GM21515 (cell line): ENCODE measurements at regions not wholly inside any gene's neighbourhood (a gene's known extent, or its start where the extent isn't known, plus 50 kb on each side); places are given as distances from the start of the nearest gene placed in this dataset.
"Not testable (repeated sequence)": the region's sequence is repeated elsewhere in the genome, so short reads cannot be mapped to it uniquely, and the experiment has no call there.

Experiments
- ATAC-seq: cut with Tn5 transposase; IDR thresholded peaks from one replicate; pipeline ENCODE4 v1.9.1; 2021; ENCODE audit not compliant: unreplicated experiment

GRCh38 chr5:164073081-164073480 is 567.7 kb downstream of the MAT2B start:
- ATAC-seq = no peak

- ATAC-seq = no peak
Measured at GRCh38 chr5:164076556-164076955, 571.1 kb downstream of the MAT2B start.

DNA sequence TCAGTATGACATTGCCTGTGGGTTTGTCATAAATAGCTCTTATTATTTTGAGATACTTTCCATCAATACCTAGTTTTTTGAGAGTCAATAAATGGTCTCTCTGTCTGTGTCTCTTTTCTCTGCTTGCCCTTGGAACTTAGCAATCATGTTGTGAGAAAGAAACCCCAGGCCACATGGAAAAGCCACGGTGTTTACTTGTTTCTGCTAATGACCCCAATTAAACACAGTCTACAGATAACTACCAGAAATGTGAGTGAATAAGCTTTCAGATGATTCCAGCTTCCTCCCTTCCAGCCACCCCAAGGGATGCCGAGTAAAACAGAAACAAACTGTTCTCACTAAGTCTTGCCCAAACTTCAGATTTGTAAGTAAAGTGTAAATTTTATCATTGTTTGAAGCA is 584.9 kb downstream of the MAT2B start:
- ATAC-seq = no peak

DNA sequence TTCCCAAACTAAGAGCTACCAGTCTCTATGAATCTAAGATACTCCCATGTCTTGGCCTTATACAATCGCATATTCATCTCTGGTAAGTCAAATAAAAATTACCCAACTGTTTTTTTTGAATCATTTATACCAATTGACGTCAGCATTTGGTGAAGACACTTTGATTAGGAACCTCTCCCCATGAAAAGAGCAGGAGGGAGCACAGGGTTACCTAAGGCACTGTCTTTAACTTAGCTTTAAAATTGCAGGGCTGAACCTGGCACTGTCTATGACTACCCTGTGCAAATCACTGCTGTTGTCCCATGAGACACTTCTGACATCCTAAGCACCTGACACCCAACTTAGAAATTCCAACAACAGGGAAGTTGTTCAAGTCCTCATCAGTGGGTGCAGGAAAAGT is 586.4 kb downstream of the MAT2B start:
- ATAC-seq = no peak

DNA sequence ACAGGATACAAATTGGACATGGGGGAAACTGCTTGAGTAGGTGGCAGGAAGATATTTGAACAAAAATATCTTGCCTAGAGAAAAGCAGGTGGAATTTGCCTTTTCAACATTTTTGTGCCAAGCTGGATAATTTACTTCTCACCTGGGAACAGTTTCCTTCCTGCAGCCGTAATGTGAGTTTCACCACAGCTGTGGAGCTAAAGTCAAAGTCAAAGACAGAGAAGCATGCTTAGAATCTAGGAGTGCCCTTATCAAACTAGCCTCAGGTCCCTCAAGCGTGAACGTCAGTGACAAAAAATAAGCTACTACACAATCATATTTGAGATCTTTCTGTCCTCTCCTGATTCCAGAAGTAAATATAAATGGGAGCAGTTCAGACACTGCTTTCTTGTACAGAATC is 588.9 kb downstream of the MAT2B start:
- no peak for ATAC-seq

- ATAC-seq = no peak
Measured at GRCh38 chr5:164097749-164098148, 592.3 kb downstream of the MAT2B start.

DNA sequence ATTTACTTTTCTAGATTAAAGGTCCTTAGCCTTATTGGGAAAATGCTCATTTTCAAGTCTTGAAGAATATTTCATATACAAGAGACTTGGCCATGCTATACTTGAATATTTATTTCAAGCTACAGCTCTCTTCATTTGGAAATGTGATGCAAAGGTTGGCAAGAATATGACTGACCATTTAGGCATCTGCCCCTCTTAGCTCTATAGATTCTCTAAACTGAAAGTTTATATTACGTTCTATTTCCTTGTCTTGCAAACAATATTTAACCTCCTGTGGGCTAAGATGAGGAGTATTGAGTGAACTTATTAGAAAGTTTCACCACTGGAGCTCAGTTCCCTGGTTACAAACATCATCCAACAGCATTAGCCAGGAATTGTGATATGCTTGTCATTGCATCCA is 593.1 kb downstream of the MAT2B start:
- ATAC-seq = no peak

DNA sequence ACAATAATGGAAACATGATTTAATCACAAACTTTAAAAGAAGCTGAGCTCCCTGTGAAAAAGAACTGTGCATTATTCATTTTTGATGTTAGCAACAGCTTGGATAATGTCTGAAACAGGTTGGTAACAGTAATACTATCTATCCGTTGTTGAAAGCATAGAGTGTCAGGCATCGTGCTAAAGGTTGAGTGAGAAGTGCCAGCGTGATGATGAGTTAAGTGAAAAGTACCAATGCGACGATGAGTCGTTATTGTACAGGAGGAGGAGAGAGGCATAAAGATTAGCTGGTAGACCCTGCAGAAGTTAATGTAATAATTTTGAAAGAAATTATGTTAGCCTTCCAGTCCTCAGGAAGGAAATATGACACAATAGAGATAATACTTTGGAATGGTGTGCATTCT is 593.6 kb downstream of the MAT2B start:
- ATAC-seq = no peak

- ATAC-seq = no peak
Measured at GRCh38 chr5:164115420-164115819, 610.0 kb downstream of the MAT2B start.

DNA sequence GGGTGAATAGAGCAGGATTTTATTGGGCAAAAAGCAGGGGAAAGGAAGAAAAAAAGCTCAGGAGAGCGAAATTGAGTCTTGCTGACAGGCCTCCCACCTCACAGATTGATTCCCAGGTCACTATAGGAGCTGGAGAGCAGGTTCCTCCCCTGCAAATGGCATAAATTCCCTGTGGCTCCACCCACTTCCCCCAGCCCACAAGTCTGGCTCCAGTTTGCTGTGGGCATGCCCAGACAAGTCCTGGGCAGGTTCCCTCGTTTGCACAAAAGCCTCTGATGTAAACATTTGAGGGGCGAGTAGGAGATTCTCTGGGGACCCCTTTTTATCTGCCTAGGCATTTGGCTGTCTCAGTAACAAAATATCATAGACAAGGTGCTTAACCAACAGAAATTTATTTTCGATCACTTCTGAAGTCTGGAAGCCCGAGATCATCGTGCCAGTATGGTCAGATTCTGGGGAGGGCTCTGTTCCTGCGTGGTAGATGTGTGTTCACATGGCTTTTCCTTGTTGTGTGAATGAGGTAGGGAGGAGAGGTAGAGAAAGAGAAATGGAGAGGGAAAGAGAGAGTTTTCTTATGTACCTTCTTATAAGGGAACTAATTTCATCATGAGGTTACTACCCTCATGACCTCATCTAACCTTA is 614.5 kb downstream of the MAT2B start:
- no peak for ATAC-seq

DNA sequence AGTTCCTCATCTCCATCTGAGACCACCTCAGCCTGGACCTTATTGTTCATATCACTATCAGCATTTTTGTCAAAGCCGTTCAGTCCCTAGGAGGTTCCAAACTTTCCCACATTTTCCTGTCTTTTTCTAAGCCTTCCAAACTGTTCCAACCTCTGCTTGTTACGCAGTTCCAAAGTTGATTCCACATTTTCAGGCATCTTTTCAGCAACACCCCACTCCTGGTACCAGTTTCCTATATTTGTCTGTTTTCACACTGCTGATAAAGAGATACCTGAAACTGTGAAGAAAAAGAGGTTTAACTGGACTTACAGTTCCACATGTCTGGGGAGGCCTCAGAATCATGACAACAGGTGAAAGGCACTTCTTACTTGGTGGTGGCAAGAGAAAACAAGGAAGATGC is 622.1 kb downstream of the MAT2B start:
- no peak for ATAC-seq

- ATAC-seq = no peak
Measured at GRCh38 chr5:164132358-164132757, 626.9 kb downstream of the MAT2B start.

- no peak for ATAC-seq
Measured at GRCh38 chr5:164137095-164137494, 631.7 kb downstream of the MAT2B start.

DNA sequence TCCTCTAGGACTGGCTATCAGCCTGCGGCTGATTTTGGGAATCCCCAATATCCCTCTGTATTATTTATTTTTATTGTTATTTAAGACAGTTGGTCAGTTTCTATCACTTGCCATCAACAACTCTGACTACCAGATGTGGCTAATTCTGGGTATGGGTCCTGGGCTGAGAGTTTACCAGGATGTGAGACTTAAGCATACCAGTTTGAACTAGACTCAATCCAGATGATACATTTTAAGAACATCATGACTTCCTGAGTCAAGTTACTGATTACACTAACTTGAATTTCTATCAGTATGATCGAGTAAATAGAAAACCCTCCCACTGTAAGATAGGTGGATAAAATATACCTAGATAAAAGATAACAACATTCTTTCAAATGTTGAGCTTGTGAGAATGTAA is 634.0 kb downstream of the MAT2B start:
- ATAC-seq = no peak

DNA sequence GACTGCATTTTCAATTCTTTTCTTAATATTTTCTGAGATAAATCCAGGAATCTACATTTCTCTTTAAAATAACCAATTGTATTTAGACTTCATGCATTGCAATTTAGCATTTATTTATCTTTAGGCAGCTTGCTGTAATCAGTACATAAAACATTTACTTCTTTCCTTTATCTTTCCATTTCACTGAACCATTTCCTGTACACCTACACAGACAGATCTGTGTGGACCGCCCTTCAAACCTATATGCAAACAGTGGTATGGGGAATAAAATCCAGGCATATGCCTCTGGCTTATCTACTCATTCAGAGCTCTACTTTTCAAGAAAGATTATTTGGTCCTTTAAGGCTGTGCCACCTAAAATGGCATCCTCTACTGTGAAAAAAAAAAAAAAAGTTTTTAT is 640.0 kb downstream of the MAT2B start:
- no peak for ATAC-seq

- no peak for ATAC-seq
Measured at GRCh38 chr5:164146223-164146622, 640.8 kb downstream of the MAT2B start.

- no peak for ATAC-seq
Measured at GRCh38 chr5:164148292-164148691, 642.9 kb downstream of the MAT2B start.

GRCh38 chr5:164152539-164152938 is 647.1 kb downstream of the MAT2B start:
- not testable (repeated sequence) for ATAC-seq

GRCh38 chr5:164153469-164154172 is 648.2 kb downstream of the MAT2B start:
- no peak for ATAC-seq

DNA sequence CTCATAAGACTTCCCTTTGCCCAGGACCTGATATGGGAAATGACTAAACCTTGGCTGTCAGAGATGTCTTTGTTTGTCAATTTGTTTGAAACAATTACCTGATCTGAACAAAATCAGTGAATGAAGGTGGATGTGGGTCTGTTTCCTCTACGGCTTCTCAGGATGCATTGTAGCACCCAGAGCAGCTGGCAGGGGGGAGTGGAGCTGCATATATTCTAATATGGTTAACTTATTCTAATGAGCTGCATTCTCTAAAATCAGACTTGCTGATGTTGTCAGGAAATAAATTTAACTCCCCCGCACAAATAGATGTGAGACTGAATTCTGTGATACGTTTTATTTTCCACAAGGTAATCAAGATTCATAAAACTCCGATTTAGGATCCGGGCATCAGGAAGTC is 665.4 kb downstream of the MAT2B start:
- ATAC-seq = no peak

DNA sequence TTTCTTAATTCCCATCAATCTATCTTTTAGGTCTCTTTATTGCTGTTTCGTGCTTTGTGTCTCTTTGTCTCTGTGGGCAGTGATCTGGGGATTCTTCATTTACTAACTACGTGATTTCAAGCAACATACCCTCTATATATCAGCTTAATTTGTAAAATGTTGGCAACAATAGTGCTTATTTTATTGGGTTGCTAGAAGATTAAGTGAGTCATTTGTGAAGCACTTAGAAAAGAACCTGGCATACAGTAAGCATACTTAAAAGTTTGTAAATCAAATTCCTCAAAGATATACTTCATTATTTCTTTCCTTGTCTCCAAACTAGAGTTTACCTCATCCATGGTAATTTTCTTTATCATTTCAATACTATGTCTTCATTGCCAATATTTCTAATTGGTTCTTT is 669.7 kb downstream of the MAT2B start:
- no peak for ATAC-seq

DNA sequence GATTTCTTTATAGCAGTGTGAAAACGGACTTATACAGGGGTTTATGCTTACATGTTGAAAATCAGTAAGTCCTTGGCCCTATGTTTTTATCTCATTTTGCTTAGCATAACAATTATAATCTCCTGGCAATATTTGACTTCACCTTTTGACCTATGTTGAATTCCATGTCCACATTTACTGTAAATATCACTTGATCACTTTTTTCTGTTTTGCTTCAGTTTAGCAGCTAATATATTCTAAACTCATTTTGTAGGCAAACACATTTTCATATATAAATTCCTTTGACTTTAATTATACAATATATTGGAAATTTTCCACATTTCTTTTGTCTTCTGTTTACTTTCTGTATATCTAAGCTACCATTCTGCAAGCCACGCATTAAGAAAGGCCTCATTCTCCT is 674.0 kb downstream of the MAT2B start:
- ATAC-seq = no peak

- ATAC-seq = no peak
Measured at GRCh38 chr5:164181604-164182003, 676.2 kb downstream of the MAT2B start.
